Upper lobe of left lung (tissue), 4 donors: ENCODE measurements at regions not wholly inside any gene's neighbourhood (a gene's known extent, or its start where the extent isn't known, plus 50 kb on each side); places are given as distances from the start of the nearest gene placed in this dataset.

Source experiments
- CTCF ChIP-seq, 6 experiments: fragments of 450-650 bp in 4 of 6; fragments of 200-600 bp in 2 of 6; sonication (generic) in 2 of 6; IDR thresholded peaks; one replicate each; pipeline ENCODE4 v1.5.1; 2016 to 2019; ENCODE audit warnings: antibody characterized with exemption in 6 of 6
- POLR2A ChIP-seq, 4 donors: fragments of 450-650 bp; IDR thresholded peaks; one replicate each; pipeline ENCODE4 v1.5.1; 2016 to 2017; ENCODE audit warnings: antibody characterized with exemption in 4 of 4, mild to moderate bottlenecking in 2 of 4
- POLR2AphosphoS5 ChIP-seq, 2 donors: sonication (generic); formaldehyde crosslinking; IDR thresholded peaks; one replicate each; pipeline ENCODE4 v1.5.1; 2017; ENCODE audit warnings: antibody characterized with exemption in 2 of 2

- TF ChIP-seq POLR2A (IDR thresholded peaks at IDR 0.05) = no peak
- TF ChIP-seq CTCF (IDR thresholded peaks at IDR 0.05) = no peak
- TF ChIP-seq POLR2AphosphoS5 (IDR thresholded peaks at IDR 0.05) = no peak
Measured at GRCh38 chr22:49551446-49551845, 276.2 kb downstream of the BRD1 start.
